GM18858 (cell line): ENCODE measurements at regions not wholly inside any gene's neighbourhood (a gene's known extent, or its start where the extent isn't known, plus 50 kb on each side); places are given as distances from the start of the nearest gene placed in this dataset.

Source experiments
- ATAC-seq: cut with Tn5 transposase; IDR thresholded peaks from one replicate; pipeline ENCODE4 v1.9.1; 2021; ENCODE audit not compliant: unreplicated experiment

GRCh38 chr2:230640540-230641011, 72.1 kb upstream of the CAB39 start:
- no peak for ATAC-seq

- no peak for ATAC-seq
Observed at GRCh38 chr2:230642966-230643365, 69.7 kb upstream of the CAB39 start.

DNA sequence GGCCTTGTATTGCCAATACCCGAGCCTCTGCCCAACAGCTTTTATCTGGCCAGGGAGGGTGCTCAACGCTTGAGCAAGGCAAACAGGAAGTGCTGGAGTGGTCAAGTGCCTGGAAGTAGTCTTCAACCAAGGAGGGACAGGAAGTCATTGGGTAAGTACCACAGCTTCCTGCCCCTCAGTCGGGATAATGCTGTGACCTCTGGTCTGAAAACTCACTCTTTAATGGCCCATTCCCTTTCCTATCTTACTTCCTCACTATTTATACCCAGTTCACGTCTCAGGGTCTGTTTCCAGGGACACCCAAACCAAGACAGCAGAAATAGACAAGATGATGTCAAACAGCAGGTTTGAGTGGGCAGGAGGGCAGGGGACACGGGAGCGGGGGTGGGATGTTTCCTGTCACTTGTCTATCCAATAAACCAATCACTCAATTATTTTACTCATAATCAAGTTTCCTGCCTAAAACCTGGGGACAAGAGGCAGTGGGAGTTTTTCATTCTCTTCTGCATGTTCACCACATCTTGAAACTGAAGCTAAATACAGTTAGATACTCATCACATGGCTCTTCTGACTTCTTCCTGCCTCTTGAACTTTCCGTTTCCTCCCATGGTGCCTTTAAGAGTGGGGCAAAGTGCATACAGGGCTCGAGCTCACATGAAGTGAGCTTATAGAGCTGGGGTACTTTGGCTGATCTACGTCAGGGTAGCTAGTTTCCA, 68.9 kb upstream of the CAB39 start:
- ATAC-seq = no peak

DNA sequence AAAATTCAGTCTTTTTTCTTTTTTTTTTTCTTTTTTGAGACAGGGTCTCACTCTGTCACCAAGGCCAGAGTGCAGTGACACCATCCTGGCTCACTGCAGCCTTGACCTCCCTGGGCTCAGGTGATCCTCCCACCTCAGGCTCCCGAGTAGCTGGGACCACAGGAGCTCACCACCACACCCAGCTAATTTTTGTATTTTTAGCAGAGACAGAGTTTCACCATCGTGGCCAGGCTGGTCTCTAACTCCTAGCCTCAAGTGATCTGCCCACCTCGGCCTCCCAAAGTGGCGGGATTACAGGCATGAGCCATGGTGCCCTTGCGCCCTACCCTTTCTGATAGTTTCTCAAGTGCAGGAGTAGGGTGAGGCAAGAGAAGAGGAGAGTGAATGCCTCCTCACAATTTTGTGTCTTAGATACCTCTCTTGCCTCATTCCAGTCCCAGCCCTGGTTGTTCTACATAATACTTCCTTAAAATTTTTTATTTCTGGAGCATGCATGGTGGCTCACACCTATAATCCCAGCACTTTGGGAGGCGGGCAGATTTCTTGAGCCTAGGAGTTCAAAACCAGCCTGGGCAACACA, 68.2 kb upstream of the CAB39 start:
- no peak for ATAC-seq

DNA sequence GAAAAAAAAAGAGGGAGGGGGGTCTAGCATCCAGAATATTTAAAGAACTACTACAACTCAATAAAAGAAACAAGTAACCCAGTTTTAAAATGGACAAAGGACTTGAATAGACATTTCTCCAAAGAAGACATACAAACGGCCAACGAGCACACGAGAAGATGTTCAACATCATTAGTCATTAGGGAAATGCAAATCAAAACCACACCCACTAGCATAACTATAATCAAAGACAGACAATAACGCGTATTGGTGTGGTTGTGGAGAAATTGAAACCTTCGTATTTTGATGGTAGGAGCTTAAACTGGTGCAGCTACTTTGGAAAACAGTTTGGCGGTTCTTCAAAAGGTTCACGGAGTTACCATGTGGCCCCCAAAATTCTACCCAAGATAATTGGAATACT, 64.3 kb upstream of the CAB39 start:
- ATAC-seq = no peak

DNA sequence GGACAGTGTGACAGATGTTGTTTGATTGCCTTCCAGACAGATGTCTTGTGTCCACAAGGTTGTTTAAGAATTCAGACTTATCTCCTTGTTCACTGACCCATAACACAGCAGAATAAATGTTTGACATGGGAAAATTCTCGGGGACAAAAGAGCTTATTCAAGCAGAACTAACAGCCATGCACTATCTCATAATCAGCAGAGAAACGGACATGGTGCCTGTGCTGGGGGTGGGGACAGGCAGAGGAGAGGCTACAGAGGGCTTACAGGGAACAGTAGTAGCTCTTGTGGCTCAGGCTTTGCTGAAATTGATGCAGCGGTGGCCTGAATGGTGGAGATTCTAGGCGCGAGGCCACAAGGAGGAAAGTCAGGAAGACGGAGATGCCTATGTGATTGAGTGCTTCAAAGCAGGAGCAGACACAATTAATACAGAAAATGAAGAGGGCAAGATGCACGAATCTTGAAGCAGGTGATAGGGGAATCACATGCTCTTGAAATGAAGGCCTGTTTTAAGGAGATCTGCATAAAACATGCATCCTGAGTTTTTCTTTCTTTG, 62.0 kb upstream of the CAB39 start:
- ATAC-seq = no peak

DNA sequence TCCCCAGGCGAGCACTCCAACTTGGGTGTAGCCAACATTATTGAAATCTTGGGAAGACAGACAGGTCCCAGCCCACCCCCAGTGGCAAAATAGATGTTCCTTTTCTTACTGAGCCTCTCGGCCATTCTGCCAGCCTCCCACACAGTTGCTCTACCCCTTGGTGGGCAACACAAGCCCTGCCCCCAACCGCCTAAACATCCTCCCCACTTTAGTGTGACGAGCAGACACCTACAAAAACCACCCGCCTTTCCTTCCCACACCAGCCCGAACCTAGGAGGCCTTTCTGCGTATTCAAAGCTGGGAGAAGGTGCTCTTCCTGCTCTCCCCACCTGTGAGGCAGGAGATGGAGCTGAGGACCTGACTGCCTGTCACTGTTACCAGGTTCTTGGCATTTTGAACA, 58.6 kb upstream of the CAB39 start:
- ATAC-seq = no peak

DNA sequence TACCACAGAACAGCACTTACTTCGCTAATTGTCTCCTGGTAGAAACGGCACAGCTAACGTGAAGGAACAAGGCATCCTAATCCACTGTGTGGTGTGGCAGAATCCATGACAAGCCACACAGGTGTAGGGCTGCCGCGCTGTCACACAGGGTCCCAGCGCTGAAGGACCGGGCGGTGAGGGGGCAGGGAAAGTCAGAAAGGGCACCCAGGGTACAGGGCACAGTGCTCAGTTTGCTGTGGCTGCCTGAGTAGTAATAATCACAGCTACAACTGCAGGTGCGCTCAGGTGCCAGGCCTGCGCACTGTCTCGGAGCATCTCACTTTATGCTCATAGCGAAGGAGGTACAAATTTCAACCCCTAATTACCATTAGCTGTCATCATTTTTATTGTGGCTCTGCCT, 55.2 kb upstream of the CAB39 start:
- ATAC-seq = no peak

DNA sequence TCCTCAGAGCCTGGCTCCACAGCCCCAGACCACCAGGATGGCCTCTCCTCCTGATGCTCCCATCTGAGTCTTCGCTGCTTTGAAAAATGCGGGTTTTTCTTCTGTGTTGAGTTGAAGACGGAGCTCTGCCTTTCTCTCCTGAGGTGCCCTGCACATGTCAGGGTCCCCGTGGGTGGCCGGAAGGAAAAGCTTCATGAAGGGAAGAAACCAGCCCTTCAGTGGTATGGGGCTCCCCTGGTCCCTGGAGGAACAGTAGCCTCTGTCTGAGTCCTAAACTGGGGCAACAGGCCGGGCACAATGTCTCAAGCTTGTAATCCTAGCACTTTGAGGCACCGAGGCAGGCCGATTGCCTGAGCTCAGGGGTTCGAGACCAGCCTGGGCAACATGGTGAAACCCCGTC, 54.7 kb upstream of the CAB39 start:
- no peak for ATAC-seq

- no peak for ATAC-seq
Observed at GRCh38 chr2:230658577-230658876, 54.1 kb upstream of the CAB39 start.

- peak; percentile 45 for ATAC-seq
Observed at GRCh38 chr2:230658877-230659652, 53.6 kb upstream of the CAB39 start.

- ATAC-seq = no peak
Observed at GRCh38 chr2:230660294-230661060, 52.2 kb upstream of the CAB39 start.

GRCh38 chr2:230661072-230661957, 51.3 kb upstream of the CAB39 start:
- ATAC-seq = peak; percentile 35
